8988T (cell line): ENCODE measurements at regions not wholly inside any gene's neighbourhood (a gene's known extent, or its start where the extent isn't known, plus 50 kb on each side); places are given as distances from the start of the nearest gene placed in this dataset.
A peak's percentile ranks its signal among the peaks of the same experiment; 100 is the strongest.

Experiments
- DNase-seq: peaks from one replicate; pipeline ENCODE4 v3.0.0; 2011

DNA sequence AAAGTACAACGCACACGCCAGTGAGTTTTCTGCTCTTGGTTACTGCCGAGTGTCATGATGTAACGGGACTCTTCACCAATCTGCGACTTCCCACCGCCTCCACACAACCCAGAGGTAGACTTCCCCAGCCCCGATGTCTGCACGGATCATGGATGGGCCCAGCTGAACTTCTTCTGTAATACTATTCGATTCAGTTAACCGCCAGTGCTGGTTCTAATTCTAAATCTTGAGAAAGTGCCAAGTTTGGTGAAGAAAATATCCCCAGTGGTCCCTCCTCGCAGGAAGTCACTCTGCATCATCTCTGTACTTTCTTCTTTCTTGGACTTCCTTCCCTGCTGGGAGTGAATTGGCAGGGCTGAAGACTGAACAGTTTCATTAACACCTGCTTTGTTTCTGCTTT lies 77.6 kb upstream of the SLC35F4 start:
- DNase-seq = no peak

GRCh38 chr14:57943038-57943437 lies 77.1 kb upstream of the SLC35F4 start:
- no peak for DNase-seq

GRCh38 chr14:57939084-57939483 lies 73.2 kb upstream of the SLC35F4 start:
- no peak for DNase-seq

- no peak for DNase-seq
These were observed 72.6 kb upstream of the SLC35F4 start for GRCh38 chr14:57938533-57938932.

DNA sequence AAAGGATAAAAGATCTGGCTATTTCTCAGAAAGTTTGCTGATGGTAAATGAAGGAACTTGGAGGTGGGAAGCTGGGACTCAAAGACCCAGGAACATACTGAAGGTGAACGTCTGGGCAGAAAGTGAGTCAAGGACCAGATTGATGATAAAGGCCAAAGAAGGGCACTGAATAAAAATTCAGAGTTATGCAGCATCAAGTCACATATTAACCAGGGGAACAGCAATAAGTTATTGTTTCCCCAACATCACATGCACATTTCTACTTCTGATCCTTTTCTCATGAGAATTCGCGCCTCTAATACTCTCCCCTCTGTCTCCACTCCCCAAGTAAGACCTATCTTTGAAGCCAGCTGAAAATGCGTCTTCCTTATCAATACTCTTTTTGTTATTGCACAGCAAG lies 71.8 kb upstream of the SLC35F4 start:
- DNase-seq = no peak

DNA sequence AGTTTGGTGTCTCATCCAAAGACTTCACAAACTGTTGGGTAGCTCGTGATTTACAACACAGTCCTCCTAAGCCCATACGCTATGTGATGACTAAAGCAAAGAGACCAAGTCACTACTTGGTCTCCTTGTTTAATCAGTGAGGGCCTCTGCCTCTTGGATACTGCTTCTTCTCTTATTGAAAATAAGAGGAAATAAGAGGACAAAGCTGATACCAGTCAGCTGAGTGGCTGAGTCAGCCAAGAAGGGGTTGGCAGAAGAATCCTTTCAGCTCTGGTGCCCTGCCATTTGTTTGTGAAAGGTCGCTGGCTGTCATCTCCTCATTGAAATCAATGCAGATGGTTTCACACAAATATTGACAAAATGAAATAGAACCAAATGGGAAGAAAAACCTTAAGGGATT lies 67.5 kb upstream of the SLC35F4 start:
- DNase-seq = no peak

DNA sequence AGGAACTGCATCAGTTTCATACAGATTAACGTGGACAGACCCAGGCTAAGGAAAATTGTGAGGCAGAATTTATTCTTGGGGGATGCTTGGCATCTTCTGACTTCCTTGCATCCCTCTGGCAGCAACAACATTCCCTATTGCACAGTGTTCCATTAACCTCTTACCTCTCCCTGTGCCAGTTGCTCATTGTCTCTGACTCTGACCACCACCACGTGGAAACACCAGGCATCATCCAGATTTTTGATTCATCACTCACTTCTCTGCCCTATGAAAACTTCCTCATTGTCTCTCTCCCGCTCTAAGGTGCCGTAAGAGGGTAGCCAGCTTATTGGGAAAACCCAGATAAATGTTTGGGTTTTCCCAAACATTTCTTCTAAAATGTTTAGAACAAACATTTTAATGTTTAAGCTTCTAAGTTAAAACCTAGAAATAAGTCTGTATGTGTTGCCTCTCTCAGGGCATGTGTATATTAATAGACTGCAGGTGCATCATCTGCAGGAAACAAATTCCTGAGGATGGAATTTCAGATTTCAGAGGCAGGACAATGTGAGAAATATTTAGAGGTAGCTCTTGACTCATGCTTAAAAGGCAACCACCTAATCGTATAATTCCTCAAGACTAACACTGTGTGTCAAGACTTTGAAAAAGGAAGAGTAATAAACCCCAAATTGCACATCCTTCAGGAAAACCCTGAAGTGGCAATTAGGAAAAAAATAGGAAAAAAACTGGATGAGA lies 64.5 kb upstream of the SLC35F4 start:
- DNase-seq = peak; percentile 15

GRCh38 chr14:57928732-57929131 lies 62.8 kb upstream of the SLC35F4 start:
- DNase-seq = no peak

GRCh38 chr14:57921377-57921776 lies 55.5 kb upstream of the SLC35F4 start:
- DNase-seq = no peak

- no peak for DNase-seq
These were observed 52.9 kb upstream of the SLC35F4 start for GRCh38 chr14:57918791-57919190.
